Left lung (tissue), 4 donors: ENCODE measurements at regions not wholly inside any gene's neighbourhood (a gene's known extent, or its start where the extent isn't known, plus 50 kb on each side); places are given as distances from the start of the nearest gene placed in this dataset.

Experiments used
- ATAC-seq: fragments of 200-7000 bp; cut with Tn5 transposase; one replicate; pipeline ENCODE4 v1.9.1; 2020; ENCODE audit warnings: moderate library complexity
- DNase-seq, 4 donors: peaks; one replicate each; pipeline ENCODE4 v3.0.0-alpha.2; 2013 to 2020
- H3K27ac ChIP-seq, 2 donors: fragments of 200-600 bp; sonication (generic) in 1 of 2; one replicate each; pipeline versions ENCODE4 v1.5.0 to v1.8.0; 2020 to 2021
- H3K27me3 ChIP-seq, 2 donors: fragments of 200-600 bp; sonication (generic) in 1 of 2; one replicate each; pipeline versions ENCODE4 v1.5.0 to v1.8.0; 2020 to 2021
- H3K36me3 ChIP-seq, 2 donors: fragments of 200-600 bp; sonication (generic) in 1 of 2; one replicate each; pipeline versions ENCODE4 v1.5.0 to v1.8.0; 2020 to 2021
- H3K4me1 ChIP-seq, 2 donors: fragments of 200-600 bp; one replicate each; pipeline ENCODE4 v1.8.0; 2021
- H3K4me3 ChIP-seq, 2 donors: fragments of 200-600 bp; sonication (generic) in 1 of 2; one replicate each; pipeline versions ENCODE4 v1.5.0 to v1.8.0; 2020 to 2021; ENCODE audit warnings: mild to moderate bottlenecking in 1 of 2
- H3K9me3 ChIP-seq, 2 donors: fragments of 200-600 bp; sonication (generic) in 1 of 2; one replicate each; pipeline versions ENCODE4 v1.5.0 to v1.8.0; 2020 to 2021
- CTCF ChIP-seq, 2 donors: fragments of 200-600 bp; sonication (generic) in 1 of 2; IDR thresholded peaks; one replicate each; pipeline versions ENCODE4 v1.5.0 to v1.8.0; 2021; ENCODE audit warnings: antibody characterized with exemption in 2 of 2
- intact Hi-C, 2 donors: fragments of 100-400 bp; cut with DNase I; formaldehyde crosslinking; loops; one replicate each; pipeline versions ENCODE4 v1.11.2 to v1.14.2; 2022
- donor health status: DM: no; HTN: yes; CAD: no.
- donor health status: DM: no; HTN: no; CAD: no.

DNA sequence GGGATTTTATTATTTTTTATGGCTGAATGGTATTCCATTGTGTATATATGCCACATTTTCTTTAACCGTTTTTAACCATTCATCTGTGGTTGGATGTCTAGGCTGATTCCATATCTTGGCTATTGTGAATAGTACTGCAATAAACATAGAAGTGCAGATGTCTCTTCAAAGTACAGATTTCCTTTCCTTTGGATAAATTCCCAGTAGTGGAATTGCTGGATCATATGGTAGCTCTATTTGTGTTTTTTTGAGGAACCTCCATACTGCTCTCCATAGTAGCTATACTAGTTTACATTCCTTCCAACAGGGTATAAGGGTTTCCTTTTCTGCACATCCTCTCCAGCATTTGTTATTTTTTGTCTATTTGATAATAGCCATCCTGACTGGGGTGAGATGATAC lies 71.9 kb upstream of the SEZ6L start:
- Histone ChIP-seq H3K27me3 (peaks cover 0 to 33% of the 10 kb centered on the region in 2 donors), H3K36me3 (no peaks in the 10 kb centered on the region), H3K4me1 (no peaks in the 10 kb centered on the region), H3K9me3 (no peaks in the 10 kb centered on the region), H3K27ac (no peak overlapping the region), H3K4me3 (no peak overlapping the region)
- TF ChIP-seq CTCF (IDR thresholded peaks at IDR 0.05): no peak
- ATAC-seq (no peak), DNase-seq (no peak)
- intact Hi-C loops: no loop called here

- H3K27ac ChIP-seq: no peak overlapping the region
- peaks cover 0 to 31% of the 10 kb centered on the region in 2 donors for H3K27me3 ChIP-seq
- ATAC-seq (no peak), DNase-seq (no peak)
- no peaks in the 10 kb centered on the region for H3K4me1 ChIP-seq
- no peaks in the 10 kb centered on the region for H3K36me3 ChIP-seq
- no peak for TF ChIP-seq CTCF (IDR thresholded peaks at IDR 0.05)
- H3K4me3 ChIP-seq: no peak overlapping the region
- H3K9me3 ChIP-seq: no peaks in the 10 kb centered on the region
- intact Hi-C loops: no loop called here
Observed at GRCh38 chr22:26097840-26098239, 71.4 kb upstream of the SEZ6L start.

- DNase-seq: no peak
- ATAC-seq: no peak
- no peak for TF ChIP-seq CTCF (IDR thresholded peaks at IDR 0.05)
- intact Hi-C loops: no loop called here
- Histone ChIP-seq H3K9me3 (no peaks in the 10 kb centered on the region), H3K36me3 (no peaks in the 10 kb centered on the region), H3K27ac (no peak overlapping the region), H3K27me3 (peaks cover 0 to 28% of the 10 kb centered on the region in 2 donors), H3K4me3 (no peak overlapping the region), H3K4me1 (no peaks in the 10 kb centered on the region)
Observed at GRCh38 chr22:26103023-26103422, 66.2 kb upstream of the SEZ6L start.

DNA sequence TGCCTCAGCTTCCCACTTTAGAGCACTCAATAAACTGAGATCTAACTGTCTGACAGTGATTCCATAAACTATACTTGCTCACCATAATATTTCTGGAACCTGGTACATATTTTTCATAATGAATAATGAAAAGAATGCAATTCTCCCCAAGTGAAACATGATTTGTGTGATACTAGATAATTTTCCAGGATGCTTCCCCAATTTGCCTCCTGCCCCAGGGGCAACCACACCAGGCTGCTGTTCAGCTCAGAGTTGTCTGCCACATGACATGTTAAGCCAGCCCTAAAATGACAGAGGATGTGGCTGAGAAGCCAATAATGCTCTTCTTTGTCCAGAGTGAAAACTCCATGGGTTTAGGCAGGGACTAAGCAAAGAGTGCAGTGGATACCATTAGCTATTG lies 62.9 kb upstream of the SEZ6L start:
- Histone ChIP-seq H3K4me1 (no peaks in the 10 kb centered on the region), H3K27me3 (peaks cover 0 to 33% of the 10 kb centered on the region in 2 donors), H3K4me3 (no peak overlapping the region), H3K27ac (no peak overlapping the region), H3K9me3 (no peaks in the 10 kb centered on the region), H3K36me3 (no peaks in the 10 kb centered on the region)
- DNase-seq (no peak), ATAC-seq (no peak)
- intact Hi-C loops: no loop called here
- TF ChIP-seq CTCF (IDR thresholded peaks at IDR 0.05): no peak

- Histone ChIP-seq H3K27me3 (peaks cover 0 to 47% of the 10 kb centered on the region in 2 donors), H3K4me3 (no peak overlapping the region), H3K4me1 (no peaks in the 10 kb centered on the region), H3K36me3 (no peaks in the 10 kb centered on the region), H3K27ac (no peak overlapping the region), H3K9me3 (no peaks in the 10 kb centered on the region)
- no peak for TF ChIP-seq CTCF (IDR thresholded peaks at IDR 0.05)
- intact Hi-C loops: no loop called here
- DNase-seq (no peak), ATAC-seq (no peak)
Observed at GRCh38 chr22:26109686-26110315, 59.5 kb upstream of the SEZ6L start.
